ENCODE measurements at regions not wholly inside any gene's neighbourhood (a gene's known extent, or its start where the extent isn't known, plus 50 kb on each side); places are given as distances from the start of the nearest gene placed in this dataset.

- DNase-seq (ENCODE audit: low read depth) = no peak
- no peak for TF ChIP-seq CTCF (conservative IDR thresholded peaks at IDR 0.05; ENCODE audit: control insufficient read depth, insufficient read depth, low read depth, low read length)
- H3K4me3 ChIP-seq (ENCODE audit: control insufficient read depth, low read depth, low read length) = no peak overlapping the region
Measured at GRCh38 chr21:14833241-14833640, 231.6 kb downstream of the NRIP1 start.

GRCh38 chr21:14830307-14830706, 234.5 kb downstream of the NRIP1 start:
- no peak for DNase-seq (ENCODE audit: low read depth)
- H3K4me3 ChIP-seq (ENCODE audit: control insufficient read depth, low read depth, low read length) = no peak overlapping the region
- TF ChIP-seq CTCF (conservative IDR thresholded peaks at IDR 0.05; ENCODE audit: control insufficient read depth, insufficient read depth, low read depth, low read length) = no peak

GRCh38 chr21:14829685-14830084, 235.1 kb downstream of the NRIP1 start:
- H3K4me3 ChIP-seq (ENCODE audit: control insufficient read depth, low read depth, low read length) = no peak overlapping the region
- no peak for DNase-seq (ENCODE audit: low read depth)
- TF ChIP-seq CTCF (conservative IDR thresholded peaks at IDR 0.05; ENCODE audit: control insufficient read depth, insufficient read depth, low read depth, low read length) = no peak

GRCh38 chr21:14827468-14827867, 237.3 kb downstream of the NRIP1 start:
- H3K4me3 ChIP-seq (ENCODE audit: control insufficient read depth, low read depth, low read length) = no peak overlapping the region
- DNase-seq (ENCODE audit: low read depth) = no peak
- TF ChIP-seq CTCF (conservative IDR thresholded peaks at IDR 0.05; ENCODE audit: control insufficient read depth, insufficient read depth, low read depth, low read length) = no peak

GRCh38 chr21:14826630-14827029, 238.2 kb downstream of the NRIP1 start:
- no peak for DNase-seq (ENCODE audit: low read depth)
- no peak overlapping the region for H3K4me3 ChIP-seq (ENCODE audit: control insufficient read depth, low read depth, low read length)
- no peak for TF ChIP-seq CTCF (conservative IDR thresholded peaks at IDR 0.05; ENCODE audit: control insufficient read depth, insufficient read depth, low read depth, low read length)

- no peak for DNase-seq (ENCODE audit: low read depth)
- no peak for TF ChIP-seq CTCF (conservative IDR thresholded peaks at IDR 0.05; ENCODE audit: control insufficient read depth, insufficient read depth, low read depth, low read length)
- no peak overlapping the region for H3K4me3 ChIP-seq (ENCODE audit: control insufficient read depth, low read depth, low read length)
Measured at GRCh38 chr21:14825514-14825974, 239.3 kb downstream of the NRIP1 start.

- no peak overlapping the region for H3K4me3 ChIP-seq (ENCODE audit: control insufficient read depth, low read depth, low read length)
- DNase-seq (ENCODE audit: low read depth) = no peak
- TF ChIP-seq CTCF (conservative IDR thresholded peaks at IDR 0.05; ENCODE audit: control insufficient read depth, insufficient read depth, low read depth, low read length) = no peak
Measured at GRCh38 chr21:14824126-14824525, 240.7 kb downstream of the NRIP1 start.

All from fibroblast of mammary gland (primary cell).